ENCODE measurements at regions not wholly inside any gene's neighbourhood (a gene's known extent, or its start where the extent isn't known, plus 50 kb on each side); places are given as distances from the start of the nearest gene placed in this dataset.

- TF ChIP-seq CTCF (IDR thresholded peaks at IDR 0.05) (no peak), POLR2A (IDR thresholded peaks at IDR 0.05) (no peak)
These were observed 67.9 kb upstream of the PPM1J start for GRCh38 chr1:112783059-112783458.
